Right lobe of liver (tissue), 6 donors: ENCODE measurements at regions not wholly inside any gene's neighbourhood (a gene's known extent, or its start where the extent isn't known, plus 50 kb on each side); places are given as distances from the start of the nearest gene placed in this dataset.

Experiments used
- ATAC-seq, 4 donors: fragments of 200-7000 bp; cut with Tn5 transposase; one replicate each; pipeline ENCODE4 v1.9.1; 2020; ENCODE audit warnings: mild to moderate bottlenecking in 4 of 4, moderate library complexity in 4 of 4
- DNase-seq, 3 donors: peaks; one replicate each; pipeline ENCODE4 v3.0.0-alpha.2; 2020
- H3K27ac ChIP-seq, 3 donors: fragments of 200-600 bp; one replicate each; pipeline ENCODE4 v1.8.0; 2022
- H3K27me3 ChIP-seq, 2 donors: fragments of 200-600 bp; one replicate each; pipeline ENCODE4 v1.8.0; 2022
- H3K36me3 ChIP-seq, 4 donors: fragments of 200-600 bp; sonication (generic) in 1 of 4; one replicate each; pipeline versions ENCODE4 v1.5.1 to v1.8.0; 2017 to 2022; ENCODE audit warnings: control low read depth in 1 of 4
- H3K4me1 ChIP-seq, 4 donors: fragments of 200-600 bp; sonication (generic) in 1 of 4; one replicate each; pipeline versions ENCODE4 v1.5.1 to v1.8.0; 2017 to 2022; ENCODE audit warnings: control low read depth in 1 of 4
- H3K4me3 ChIP-seq, 3 donors: fragments of 200-600 bp; one replicate each; pipeline ENCODE4 v1.8.0; 2022
- H3K9me3 ChIP-seq, 4 donors: fragments of 200-600 bp; sonication (generic) in 1 of 4; one replicate each; pipeline versions ENCODE4 v1.5.1 to v1.8.0; 2017 to 2022; ENCODE audit warnings: control low read depth in 1 of 4
- CTCF ChIP-seq, 4 donors: fragments of 200-600 bp in 3 of 4; fragments of 450-650 bp in 1 of 4; IDR thresholded peaks; one replicate each; pipeline versions ENCODE4 v1.5.1 to v1.8.0; 2016 to 2022; ENCODE audit warnings: antibody characterized with exemption in 4 of 4, mild to moderate bottlenecking in 2 of 4
- POLR2A ChIP-seq: fragments of 450-650 bp; IDR thresholded peaks from one replicate; pipeline ENCODE4 v1.6.1; 2017; ENCODE audit warnings: antibody characterized with exemption, mild to moderate bottlenecking
- WGBS: methylation state at CpG from one replicate; pipeline ENCODE4 v1.1.6; 2018; ENCODE audit warnings: low coverage, low lambda C conversion rate; ENCODE audit not compliant: insufficient coverage; ENCODE audit errors: missing lambda C conversion rate; 5-methylcytosine and 5-hydroxymethylcytosine counted together
- intact Hi-C, 2 donors: fragments of 100-400 bp; cut with DNase I; formaldehyde crosslinking; loops; one replicate each; pipeline versions ENCODE4 v1.11.2 to v1.14.1; 2022
- donor health status: DM: no; HTN: yes; CAD: no.
- donor health status: DM: no; HTN: no; CAD: no.
- donor health status: DM: no; HTN: no; CAD: no.
- donor health status: DM: no; HTN: yes; CAD: no.
- donor health status: DM: no; HTN: yes; CAD: no.

DNA sequence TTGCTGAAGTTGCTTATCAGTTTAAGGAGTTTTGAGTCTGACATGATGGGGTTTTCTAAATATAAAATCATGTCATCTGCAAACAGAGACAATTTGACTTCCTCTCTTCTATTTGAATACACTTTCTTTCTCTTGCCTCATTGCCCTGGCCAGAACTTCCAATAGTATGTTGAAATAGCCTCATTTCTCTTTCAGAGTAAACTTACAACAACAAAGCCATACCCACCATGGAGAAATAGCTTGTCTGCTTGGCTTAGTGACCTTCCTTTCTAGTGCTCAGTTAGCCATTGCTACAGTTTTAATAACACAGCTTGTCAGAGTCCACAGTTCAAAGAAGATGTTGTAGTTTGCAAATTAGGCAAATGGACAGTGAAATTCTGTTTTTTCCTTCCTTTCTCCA, 228.0 kb downstream of the ETAA1 start:
- Histone ChIP-seq H3K27me3 (no peaks in the 10 kb centered on the region), H3K9me3 (no peaks in the 10 kb centered on the region), H3K36me3 (no peaks in the 10 kb centered on the region), H3K27ac (no peak overlapping the region), H3K4me3 (no peak overlapping the region), H3K4me1 (no peaks in the 10 kb centered on the region)
- DNase-seq (no peak), ATAC-seq (peak in 1 of 4 donors; percentile 59)
- intact Hi-C loops = no loop called here
- TF ChIP-seq POLR2A (no peak), CTCF (IDR thresholded peaks at IDR 0.05) (no peak)

DNA sequence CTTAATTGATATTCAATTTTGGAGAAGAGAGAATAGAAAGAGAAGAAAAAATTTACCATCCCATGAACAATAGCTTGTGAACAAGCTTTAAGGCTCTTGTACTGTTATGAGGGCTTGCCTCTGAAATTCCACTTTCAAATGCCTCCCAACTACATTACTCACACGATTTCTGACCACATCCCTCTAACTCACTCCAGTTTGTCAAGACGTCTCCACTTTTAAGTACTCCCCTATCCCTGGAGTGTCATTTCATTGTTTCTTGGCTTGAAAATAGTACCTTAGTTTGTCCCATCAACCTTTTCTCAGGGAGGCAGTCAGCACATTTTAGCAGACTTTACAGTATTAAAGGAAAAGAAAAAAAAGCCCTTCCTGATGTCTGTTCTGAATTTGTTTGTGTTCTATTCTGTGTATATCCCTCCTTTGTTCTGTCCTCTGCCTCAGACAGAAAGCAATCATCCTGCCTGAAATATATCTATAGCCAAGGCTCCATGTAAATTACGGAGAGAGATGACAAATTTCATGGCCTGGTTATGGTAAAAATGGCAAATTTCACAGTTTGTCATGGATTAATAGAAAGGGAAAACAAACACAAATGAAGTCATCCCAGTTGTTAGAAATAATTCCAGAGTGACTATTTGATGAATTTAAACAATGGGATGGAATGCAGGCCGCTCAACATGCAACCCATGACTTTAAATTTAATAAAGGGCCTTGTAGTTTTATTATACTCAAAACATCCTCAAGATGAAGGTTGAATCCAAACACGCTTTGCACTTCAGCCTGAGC, 228.8 kb downstream of the ETAA1 start:
- Histone ChIP-seq H3K36me3 (no peaks in the 10 kb centered on the region), H3K4me1 (no peaks in the 10 kb centered on the region), H3K9me3 (no peaks in the 10 kb centered on the region), H3K27ac (no peak overlapping the region), H3K27me3 (no peaks in the 10 kb centered on the region), H3K4me3 (no peak overlapping the region)
- WGBS = 42% methylated on average over 5 of the region's 5 CpGs
- TF ChIP-seq POLR2A (no peak), CTCF (IDR thresholded peaks at IDR 0.05) (no peak)
- DNase-seq (no peak), ATAC-seq (no peak)
- intact Hi-C loops = no loop called here

- 49% methylated on average over 4 of the region's 4 CpGs for WGBS
- Histone ChIP-seq H3K4me3 (no peak overlapping the region), H3K9me3 (no peaks in the 10 kb centered on the region), H3K27me3 (no peaks in the 10 kb centered on the region), H3K27ac (no peak overlapping the region), H3K4me1 (no peaks in the 10 kb centered on the region), H3K36me3 (no peaks in the 10 kb centered on the region)
- intact Hi-C loops = no loop called here
- DNase-seq (no peak), ATAC-seq (no peak)
- no peak for TF ChIP-seq POLR2A
Observed at GRCh38 chr2:67626656-67627055, 229.5 kb downstream of the ETAA1 start.

DNA sequence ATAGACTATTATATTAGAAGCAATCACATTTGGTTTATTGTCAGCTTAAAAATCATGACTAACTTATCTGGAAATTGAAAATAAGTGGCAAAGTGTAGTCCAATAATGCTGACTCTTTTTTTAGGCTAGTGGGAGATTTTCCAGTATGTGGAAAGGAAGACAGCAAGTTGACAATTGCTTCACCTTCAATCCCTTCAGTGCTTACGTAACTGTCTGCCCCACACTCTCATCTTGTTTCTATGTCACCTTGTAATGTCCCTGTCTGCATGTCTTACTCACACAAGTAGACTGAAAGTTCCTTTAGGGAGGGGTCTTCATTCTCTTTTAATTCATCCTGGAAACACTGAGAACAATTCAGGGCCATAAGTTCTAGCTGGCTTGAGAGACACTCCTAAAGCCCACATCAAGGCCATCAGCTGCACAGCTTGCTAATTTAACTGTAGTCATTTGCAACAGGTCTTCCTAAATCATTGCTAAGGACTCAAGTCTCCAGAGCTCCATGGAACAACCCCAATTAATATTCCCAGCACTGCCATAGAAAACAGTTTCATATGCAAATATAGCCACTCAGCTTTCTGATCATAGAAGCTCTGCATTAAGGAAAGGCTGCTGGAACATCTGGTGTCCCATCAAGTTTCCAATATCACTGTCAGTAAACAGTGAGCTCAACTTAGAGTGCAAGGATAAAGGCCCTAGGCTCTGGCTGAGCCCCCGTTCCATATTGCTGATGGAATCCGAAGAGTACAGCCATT, 230.5 kb downstream of the ETAA1 start:
- intact Hi-C loops = no loop called here
- no peaks in the 10 kb centered on the region for H3K36me3 ChIP-seq

More for the DNA sequence above, 230.5 kb downstream of the ETAA1 start:
- DNase-seq (no peak), ATAC-seq (no peak)
- H3K9me3 ChIP-seq = no peaks in the 10 kb centered on the region
- H3K27me3 ChIP-seq = no peaks in the 10 kb centered on the region
- H3K4me3 ChIP-seq = no peak overlapping the region
- 64% methylated on average over 3 of the region's 3 CpGs for WGBS
- TF ChIP-seq CTCF (IDR thresholded peaks at IDR 0.05) (no peak), POLR2A (no peak)
- H3K27ac ChIP-seq = no peak overlapping the region
- H3K4me1 ChIP-seq = no peaks in the 10 kb centered on the region
